GM21367 (cell line): ENCODE measurements at regions not wholly inside any gene's neighbourhood (a gene's known extent, or its start where the extent isn't known, plus 50 kb on each side); places are given as distances from the start of the nearest gene placed in this dataset.
A peak's percentile ranks its signal among the peaks of the same experiment; 100 is the strongest.

Experiments used
- ATAC-seq: cut with Tn5 transposase; IDR thresholded peaks from one replicate; pipeline ENCODE4 v1.9.1; 2021; ENCODE audit not compliant: unreplicated experiment

GRCh38 chr9:107542411-107543157 is 53.0 kb upstream of the KLF4 start:
- no peak for ATAC-seq

- ATAC-seq, result peak; percentile 62
Measured at GRCh38 chr9:107541523-107541922, 52.0 kb upstream of the KLF4 start.

GRCh38 chr9:107540164-107540561 is 50.6 kb upstream of the KLF4 start:
- no peak for ATAC-seq

GRCh38 chr9:107539427-107540163 is 50.0 kb upstream of the KLF4 start:
- ATAC-seq, result no peak
